ENCODE measurements at regions not wholly inside any gene's neighbourhood (a gene's known extent, or its start where the extent isn't known, plus 50 kb on each side); places are given as distances from the start of the nearest gene placed in this dataset.

GRCh38 chr2:150085478-150085877 is 402.0 kb downstream of the RND3 start:
- peaks cover 6% of the 10 kb centered on the region for H3K27me3 Mint-ChIP-seq (ENCODE audit: low read depth, poor library complexity)
- DNase-seq = no peak
- TF ChIP-seq CTCF (IDR thresholded peaks at IDR 0.05) = no peak
- no peak overlapping the region for H3K4me3 Mint-ChIP-seq
- H3K27ac Mint-ChIP-seq = no peak overlapping the region
- peaks cover 24% of the 10 kb centered on the region for H3K9me3 Mint-ChIP-seq
- H3K4me1 Mint-ChIP-seq = peaks cover 8% of the 10 kb centered on the region
- peaks cover 11% of the 10 kb centered on the region for H3K36me3 Mint-ChIP-seq (ENCODE audit: low read depth)

- DNase-seq = no peak
- H3K4me3 Mint-ChIP-seq = no peak overlapping the region
- no peak overlapping the region for H3K27ac Mint-ChIP-seq
- H3K4me1 Mint-ChIP-seq = peaks cover 8% of the 10 kb centered on the region
- no peak for TF ChIP-seq CTCF (IDR thresholded peaks at IDR 0.05)
- H3K27me3 Mint-ChIP-seq (ENCODE audit: low read depth, poor library complexity) = peaks cover 6% of the 10 kb centered on the region
- peaks cover 11% of the 10 kb centered on the region for H3K36me3 Mint-ChIP-seq (ENCODE audit: low read depth)
- peaks cover 24% of the 10 kb centered on the region for H3K9me3 Mint-ChIP-seq
Observed at GRCh38 chr2:150081775-150082481, 405.5 kb downstream of the RND3 start.

- no peaks in the 10 kb centered on the region for H3K36me3 Mint-ChIP-seq (ENCODE audit: low read depth)
- DNase-seq = no peak
- no peaks in the 10 kb centered on the region for H3K4me1 Mint-ChIP-seq
- H3K9me3 Mint-ChIP-seq = no peaks in the 10 kb centered on the region
- H3K27ac Mint-ChIP-seq = no peak overlapping the region
- no peak overlapping the region for H3K4me3 Mint-ChIP-seq
- no peaks in the 10 kb centered on the region for H3K27me3 Mint-ChIP-seq (ENCODE audit: low read depth, poor library complexity)
- no peak for TF ChIP-seq CTCF (IDR thresholded peaks at IDR 0.05)
Observed at GRCh38 chr2:150076281-150076680, 411.2 kb downstream of the RND3 start.

DNA sequence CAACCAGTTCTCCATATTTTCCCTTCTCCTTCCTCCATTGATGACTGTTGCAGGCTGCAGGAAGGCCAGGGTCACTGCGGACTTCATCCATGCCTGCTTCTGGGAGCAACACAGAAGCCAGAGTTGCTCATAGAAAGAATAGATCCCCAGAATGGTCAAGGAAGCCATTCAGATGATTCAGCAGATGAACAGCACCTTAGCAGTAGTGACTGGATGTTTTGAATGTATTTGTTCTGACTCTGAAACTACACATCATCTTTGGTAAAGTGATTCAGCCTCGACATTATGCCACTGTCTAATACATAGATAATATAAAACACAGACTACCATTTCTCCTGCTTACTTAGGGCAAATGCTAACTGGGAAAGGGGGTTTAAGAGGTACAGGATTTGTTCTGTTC is 411.6 kb downstream of the RND3 start:
- no peak for DNase-seq
- Mint-ChIP-seq H3K27ac (no peak overlapping the region), H3K4me3 (no peak overlapping the region), H3K36me3 (ENCODE audit: low read depth) (no peaks in the 10 kb centered on the region), H3K4me1 (no peaks in the 10 kb centered on the region), H3K9me3 (no peaks in the 10 kb centered on the region), H3K27me3 (ENCODE audit: low read depth, poor library complexity) (no peaks in the 10 kb centered on the region)
- no peak for TF ChIP-seq CTCF (IDR thresholded peaks at IDR 0.05)

- DNase-seq = no peak
- no peaks in the 10 kb centered on the region for H3K4me1 Mint-ChIP-seq
- peaks cover 6% of the 10 kb centered on the region for H3K27me3 Mint-ChIP-seq (ENCODE audit: low read depth, poor library complexity)
- no peak for TF ChIP-seq CTCF (IDR thresholded peaks at IDR 0.05)
- no peaks in the 10 kb centered on the region for H3K36me3 Mint-ChIP-seq (ENCODE audit: low read depth)
- no peak overlapping the region for H3K4me3 Mint-ChIP-seq
- no peak overlapping the region for H3K27ac Mint-ChIP-seq
- no peaks in the 10 kb centered on the region for H3K9me3 Mint-ChIP-seq
Observed at GRCh38 chr2:150066490-150066889, 421.0 kb downstream of the RND3 start.

DNA sequence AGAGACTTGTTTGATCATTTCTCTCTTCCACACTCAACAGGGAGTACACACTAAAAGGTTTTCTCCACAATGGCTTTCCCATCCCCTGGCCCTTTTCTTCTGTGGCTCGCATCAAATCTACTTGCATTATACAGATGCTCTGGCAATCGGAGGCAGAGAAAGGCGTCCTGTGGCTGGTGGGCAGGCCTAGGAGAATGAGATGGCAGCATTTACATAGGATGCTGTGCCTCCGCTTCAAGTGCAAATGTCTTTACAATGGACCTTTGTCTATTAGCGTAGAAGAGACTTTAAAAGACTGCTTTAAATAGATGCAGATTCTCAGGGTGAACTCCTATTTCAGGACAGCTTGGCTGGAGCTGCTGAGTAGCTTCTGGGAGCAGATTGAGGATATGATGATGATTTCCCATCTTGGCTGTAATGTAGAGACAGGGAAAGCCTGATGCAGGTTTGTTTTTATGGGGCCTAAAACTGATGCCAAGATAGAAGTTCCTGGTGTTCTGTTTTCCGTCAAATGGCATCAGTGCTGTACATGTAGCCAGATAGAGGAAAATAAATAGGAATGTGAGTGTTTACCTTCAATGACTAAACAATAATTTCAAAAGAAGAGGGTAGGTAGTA is 423.4 kb downstream of the RND3 start:
- DNase-seq = no peak
- no peaks in the 10 kb centered on the region for H3K9me3 Mint-ChIP-seq

More for the DNA sequence above, 423.4 kb downstream of the RND3 start:
- no peak overlapping the region for H3K4me3 Mint-ChIP-seq
- no peak overlapping the region for H3K27ac Mint-ChIP-seq
- H3K4me1 Mint-ChIP-seq = no peaks in the 10 kb centered on the region
- TF ChIP-seq CTCF (IDR thresholded peaks at IDR 0.05) = no peak
- no peaks in the 10 kb centered on the region for H3K36me3 Mint-ChIP-seq (ENCODE audit: low read depth)
- peaks cover 3% of the 10 kb centered on the region for H3K27me3 Mint-ChIP-seq (ENCODE audit: low read depth, poor library complexity)

Data from nephron progenitor cell (in vitro differentiated cells).